ENCODE measurements at regions not wholly inside any gene's neighbourhood (a gene's known extent, or its start where the extent isn't known, plus 50 kb on each side); places are given as distances from the start of the nearest gene placed in this dataset.

DNA sequence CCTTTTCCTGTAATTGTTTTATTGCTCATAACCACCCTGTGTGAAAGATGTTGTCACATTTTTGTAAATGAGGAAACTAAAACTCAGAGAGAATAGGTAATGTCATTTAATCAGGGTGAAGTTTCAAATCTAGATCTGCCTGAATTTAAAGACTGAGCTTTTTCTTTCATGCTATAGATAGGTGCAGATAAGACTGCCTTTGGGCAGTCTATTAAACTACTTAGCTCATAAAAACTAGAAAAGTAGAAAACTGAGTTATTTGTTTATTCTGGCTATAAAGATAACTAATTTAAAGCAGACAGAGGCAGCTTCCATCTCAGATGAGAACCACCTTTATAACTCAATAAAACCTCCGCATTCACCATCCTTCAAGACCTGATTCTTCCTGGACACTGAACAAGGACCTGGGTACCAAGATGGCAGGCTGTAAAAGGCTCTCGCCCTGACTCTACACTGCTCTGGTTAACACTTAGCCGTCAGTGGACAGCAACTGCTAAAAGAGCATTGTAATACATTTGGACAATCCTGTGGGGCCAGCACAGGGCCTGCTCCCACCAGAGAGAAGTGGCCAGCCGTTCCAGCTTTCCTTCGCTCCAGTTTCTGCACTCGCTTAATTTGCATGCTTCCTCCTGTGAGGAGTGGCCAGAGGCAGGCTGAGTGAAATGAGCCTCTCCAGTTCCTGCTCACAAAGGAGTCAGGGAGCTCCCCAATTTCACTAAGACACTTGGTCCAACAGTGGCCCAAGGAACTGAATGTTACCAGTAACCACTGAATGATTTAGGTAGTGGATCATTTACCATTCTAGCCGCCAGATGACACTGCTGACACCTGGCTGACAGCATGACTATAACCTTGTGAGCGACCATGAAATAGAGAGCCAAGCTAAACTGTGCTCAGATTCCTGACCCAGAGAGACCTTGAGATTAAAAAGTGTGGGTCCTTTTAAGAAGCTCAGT lies 566.4 kb downstream of the EFNA5 start:
- TF ChIP-seq, protein P1, sequence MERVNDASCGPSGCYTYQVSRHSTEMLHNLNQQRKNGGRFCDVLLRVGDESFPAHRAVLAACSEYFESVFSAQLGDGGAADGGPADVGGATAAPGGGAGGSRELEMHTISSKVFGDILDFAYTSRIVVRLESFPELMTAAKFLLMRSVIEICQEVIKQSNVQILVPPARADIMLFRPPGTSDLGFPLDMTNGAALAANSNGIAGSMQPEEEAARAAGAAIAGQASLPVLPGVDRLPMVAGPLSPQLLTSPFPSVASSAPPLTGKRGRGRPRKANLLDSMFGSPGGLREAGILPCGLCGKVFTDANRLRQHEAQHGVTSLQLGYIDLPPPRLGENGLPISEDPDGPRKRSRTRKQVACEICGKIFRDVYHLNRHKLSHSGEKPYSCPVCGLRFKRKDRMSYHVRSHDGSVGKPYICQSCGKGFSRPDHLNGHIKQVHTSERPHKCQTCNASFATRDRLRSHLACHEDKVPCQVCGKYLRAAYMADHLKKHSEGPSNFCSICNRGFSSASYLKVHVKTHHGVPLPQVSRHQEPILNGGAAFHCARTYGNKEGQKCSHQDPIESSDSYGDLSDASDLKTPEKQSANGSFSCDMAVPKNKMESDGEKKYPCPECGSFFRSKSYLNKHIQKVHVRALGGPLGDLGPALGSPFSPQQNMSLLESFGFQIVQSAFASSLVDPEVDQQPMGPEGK (CRISPR knock-in tag; IDR thresholded peaks at IDR 0.05; ENCODE audit: borderline replicate concordance): no peak
- TF ChIP-seq RARB (CRISPR knock-in tag; IDR thresholded peaks at IDR 0.05) (no peak), ZNF565 (CRISPR knock-in tag; conservative IDR thresholded peaks at IDR 0.05; ENCODE audit: low read depth) (no peak), GLIS3 (CRISPR knock-in tag; IDR thresholded peaks at IDR 0.05) (no peak), ZC3H10 (CRISPR knock-in tag; IDR thresholded peaks at IDR 0.05) (no peak)
